Thyroid gland (tissue), 4 donors: ENCODE measurements at regions not wholly inside any gene's neighbourhood (a gene's known extent, or its start where the extent isn't known, plus 50 kb on each side); places are given as distances from the start of the nearest gene placed in this dataset.
"Not testable (repeated sequence)": the region's sequence is repeated elsewhere in the genome, so short reads cannot be mapped to it uniquely, and the experiment has no call there.

Source experiments
- DNase-seq, 2 donors: peaks; one replicate each; pipeline ENCODE4 v3.0.0-alpha.2; 2019
- H3K27ac ChIP-seq, 3 donors: fragments of 200-600 bp; sonication (generic); 1 replicate in 2 of 3; 2 replicates in 1 of 3; pipeline ENCODE4 v1.5.1; 2016 to 2019; ENCODE audit warnings: mild to moderate bottlenecking in 1 of 3, moderate library complexity in 1 of 3
- H3K27me3 ChIP-seq: fragments of 200-600 bp; sonication (generic); one replicate; pipeline ENCODE4 v1.5.1; 2019
- H3K36me3 ChIP-seq, 2 donors: fragments of 200-600 bp; sonication (generic); one replicate each; pipeline ENCODE4 v1.5.1; 2016 to 2019
- H3K4me1 ChIP-seq, 2 donors: fragments of 200-600 bp; sonication (generic); one replicate each; pipeline ENCODE4 v1.5.1; 2017 to 2019
- H3K4me3 ChIP-seq, 3 donors: fragments of 200-600 bp; sonication (generic); replicated peaks in 1 of 3; 1 replicate in 2 of 3; 2 replicates in 1 of 3; pipeline ENCODE4 v1.5.1; 2016; ENCODE audit warnings: mild to moderate bottlenecking in 1 of 3
- H3K9me3 ChIP-seq: fragments of 200-600 bp; sonication (generic); one replicate; pipeline ENCODE4 v1.5.1; 2017
- POLR2A ChIP-seq, 2 donors: fragments of 450-650 bp; IDR thresholded peaks; one replicate each; pipeline ENCODE4 v1.6.1; 2017; ENCODE audit warnings: antibody characterized with exemption in 2 of 2, mild to moderate bottlenecking in 2 of 2, moderate library complexity in 1 of 2
- WGBS, 2 donors: methylation state at CpG; one replicate each; pipeline ENCODE4 v1.1.5; 2017; 5-methylcytosine and 5-hydroxymethylcytosine counted together
- intact Hi-C: fragments of 100-400 bp; cut with DNase I; formaldehyde crosslinking; loops from one replicate; pipeline ENCODE4 v1.15.1; 2023
- TF ChIP-seq, protein P1 (sequence below), 6 experiments: fragments of 200-600 bp in 3 of 6; fragments of 450-650 bp in 3 of 6; sonication (generic) in 3 of 6; IDR thresholded peaks; one replicate each; pipeline ENCODE4 v1.5.1; 2016 to 2019; ENCODE audit warnings: antibody characterized with exemption in 6 of 6, mild to moderate bottlenecking in 2 of 6, inconsistent platforms in 1 of 6, moderate library complexity in 1 of 6

GRCh38 chr2:16726147-16726546 lies 60.5 kb upstream of the CYRIA start:
- 26 to 37% methylated on average over 2 of the region's 2 CpGs for WGBS, 2 donors
- no peaks in the 10 kb centered on the region for H3K27me3 ChIP-seq

GRCh38 chr2:16725549-16725948 lies 59.9 kb upstream of the CYRIA start:
- Histone ChIP-seq H3K27me3 (no peaks in the 10 kb centered on the region), H3K27ac (no peak overlapping the region), H3K9me3 (no peaks in the 10 kb centered on the region), H3K4me1 (peaks cover 10 to 24% of the 10 kb centered on the region in 2 donors), H3K36me3 (no peaks in the 10 kb centered on the region), H3K4me3 (no peak overlapping the region)
- TF ChIP-seq, protein P1, sequence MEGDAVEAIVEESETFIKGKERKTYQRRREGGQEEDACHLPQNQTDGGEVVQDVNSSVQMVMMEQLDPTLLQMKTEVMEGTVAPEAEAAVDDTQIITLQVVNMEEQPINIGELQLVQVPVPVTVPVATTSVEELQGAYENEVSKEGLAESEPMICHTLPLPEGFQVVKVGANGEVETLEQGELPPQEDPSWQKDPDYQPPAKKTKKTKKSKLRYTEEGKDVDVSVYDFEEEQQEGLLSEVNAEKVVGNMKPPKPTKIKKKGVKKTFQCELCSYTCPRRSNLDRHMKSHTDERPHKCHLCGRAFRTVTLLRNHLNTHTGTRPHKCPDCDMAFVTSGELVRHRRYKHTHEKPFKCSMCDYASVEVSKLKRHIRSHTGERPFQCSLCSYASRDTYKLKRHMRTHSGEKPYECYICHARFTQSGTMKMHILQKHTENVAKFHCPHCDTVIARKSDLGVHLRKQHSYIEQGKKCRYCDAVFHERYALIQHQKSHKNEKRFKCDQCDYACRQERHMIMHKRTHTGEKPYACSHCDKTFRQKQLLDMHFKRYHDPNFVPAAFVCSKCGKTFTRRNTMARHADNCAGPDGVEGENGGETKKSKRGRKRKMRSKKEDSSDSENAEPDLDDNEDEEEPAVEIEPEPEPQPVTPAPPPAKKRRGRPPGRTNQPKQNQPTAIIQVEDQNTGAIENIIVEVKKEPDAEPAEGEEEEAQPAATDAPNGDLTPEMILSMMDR (IDR thresholded peaks at IDR 0.05): no peak
- TF ChIP-seq POLR2A (IDR thresholded peaks at IDR 0.05): no peak
- intact Hi-C loops: no loop called here
- DNase-seq: no peak
- 66 to 67% methylated on average over 9 of the region's 9 CpGs for WGBS, 2 donors

More at GRCh38 chr2:16726147-16726546, 60.5 kb upstream of the CYRIA start:
- intact Hi-C loops: no loop called here
- TF ChIP-seq, protein P1 (IDR thresholded peaks at IDR 0.05): no peak
- TF ChIP-seq POLR2A (IDR thresholded peaks at IDR 0.05): no peak
- Histone ChIP-seq H3K4me3 (no peak overlapping the region), H3K4me1 (peaks cover 10 to 24% of the 10 kb centered on the region in 2 donors), H3K9me3 (no peaks in the 10 kb centered on the region), H3K36me3 (no peaks in the 10 kb centered on the region), H3K27ac (no peak overlapping the region)
- DNase-seq: no peak

GRCh38 chr2:16722677-16723076 lies 57.0 kb upstream of the CYRIA start:
- intact Hi-C loops: no loop called here
- TF ChIP-seq, protein P1 (IDR thresholded peaks at IDR 0.05): no peak
- TF ChIP-seq POLR2A (IDR thresholded peaks at IDR 0.05): no peak
- DNase-seq: no peak
- H3K4me1 ChIP-seq: peaks cover 4 to 17% of the 10 kb centered on the region in 2 donors
- no peaks in the 10 kb centered on the region for H3K27me3 ChIP-seq
- 75 to 77% methylated on average over 9 of the region's 9 CpGs for WGBS, 2 donors
- H3K4me3 ChIP-seq: no peak overlapping the region
- H3K36me3 ChIP-seq: no peaks in the 10 kb centered on the region
- H3K27ac ChIP-seq: no peak overlapping the region
- H3K9me3 ChIP-seq: no peaks in the 10 kb centered on the region

DNA sequence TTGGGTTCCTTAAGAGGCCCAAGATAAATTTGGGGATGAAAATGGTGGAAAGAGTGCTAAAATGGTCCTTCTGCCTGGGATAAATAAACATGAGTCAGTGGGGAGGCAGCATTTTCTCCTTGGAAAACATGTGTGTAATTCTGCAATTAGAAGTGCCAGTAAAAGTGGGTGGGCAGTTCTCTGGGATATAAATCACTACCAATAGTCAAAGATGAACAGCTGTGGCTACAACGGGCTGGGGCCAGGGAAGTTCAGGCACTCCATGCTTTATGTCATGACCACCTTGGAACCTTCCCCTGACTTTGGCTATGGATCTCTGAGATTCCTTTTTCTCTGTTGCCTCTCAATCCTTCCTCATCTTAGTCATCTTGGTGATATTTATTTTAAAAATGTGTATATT lies 56.5 kb upstream of the CYRIA start:
- Histone ChIP-seq H3K4me1 (peaks cover 4 to 17% of the 10 kb centered on the region in 2 donors), H3K27me3 (no peaks in the 10 kb centered on the region), H3K36me3 (no peaks in the 10 kb centered on the region), H3K4me3 (no peak overlapping the region), H3K9me3 (no peaks in the 10 kb centered on the region), H3K27ac (no peak overlapping the region)
- no peak for DNase-seq
- TF ChIP-seq POLR2A (IDR thresholded peaks at IDR 0.05): no peak
- TF ChIP-seq, protein P1 (IDR thresholded peaks at IDR 0.05): no peak
- intact Hi-C loops: no loop called here
- 69 to 93% methylated on average over 1 of the region's 1 CpG for WGBS, 2 donors

DNA sequence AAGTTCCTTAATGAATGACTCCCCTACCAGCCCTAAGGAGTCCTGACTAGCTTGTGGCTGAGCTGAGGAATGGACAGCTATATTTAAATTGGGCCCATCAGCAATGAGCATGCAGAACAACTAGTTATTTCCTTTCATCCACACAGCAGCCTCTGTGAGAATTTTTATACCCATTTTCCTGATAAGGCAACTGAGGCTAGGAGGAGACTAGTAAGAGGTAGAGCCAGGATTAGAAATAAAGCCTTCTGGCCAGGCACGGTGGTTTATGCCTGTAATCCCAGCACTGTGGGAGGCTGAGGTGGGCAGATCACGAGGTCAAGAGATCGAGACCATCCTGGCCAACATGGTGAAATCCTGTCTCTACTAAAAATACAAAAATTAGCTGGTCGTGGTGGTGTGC lies 55.9 kb upstream of the CYRIA start:
- WGBS, 2 donors: 93 to 96% methylated on average over 4 of the region's 4 CpGs
- DNase-seq, intact Hi-C loops: not testable (repeated sequence)

DNA sequence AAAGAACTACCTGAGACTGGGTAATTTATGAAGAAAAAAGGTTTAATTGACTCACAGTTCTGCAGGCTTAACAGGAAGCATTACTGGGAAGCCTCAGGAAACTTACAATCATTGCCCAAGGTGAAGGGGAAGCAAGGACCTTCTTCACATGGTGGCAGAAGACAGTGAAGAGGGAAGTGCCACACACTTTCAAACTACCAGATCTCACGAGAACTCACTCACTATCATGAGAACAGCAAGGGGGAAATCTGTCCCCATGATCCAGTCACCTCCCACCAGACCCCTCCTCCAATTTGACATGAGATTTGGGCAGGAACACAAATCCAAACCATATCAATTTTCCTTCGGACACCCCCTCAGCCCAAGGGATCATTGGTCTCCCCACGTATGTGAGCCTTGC lies 55.1 kb upstream of the CYRIA start:
- H3K4me3 ChIP-seq, H3K9me3 ChIP-seq, H3K27ac ChIP-seq, H3K27me3 ChIP-seq, intact Hi-C loops, H3K36me3 ChIP-seq, DNase-seq: not testable (repeated sequence)
- peaks cover 0 to 12% of the 10 kb centered on the region in 2 donors for H3K4me1 ChIP-seq
- 93 to 94% methylated on average over 3 of the region's 3 CpGs for WGBS, 2 donors

More for the DNA sequence above, 55.9 kb upstream of the CYRIA start:
- H3K36me3 ChIP-seq, H3K27ac ChIP-seq, H3K4me3 ChIP-seq, H3K27me3 ChIP-seq, H3K9me3 ChIP-seq: not testable (repeated sequence)
- peaks cover 4 to 17% of the 10 kb centered on the region in 2 donors for H3K4me1 ChIP-seq
